Panc1 (cell line): ENCODE measurements at regions not wholly inside any gene's neighbourhood (a gene's known extent, or its start where the extent isn't known, plus 50 kb on each side); places are given as distances from the start of the nearest gene placed in this dataset.

Source experiments
- ATAC-seq: fragments of 200-7000 bp; cut with Tn5 transposase; 2 replicates; pipeline ENCODE4 v1.9.1; 2020; ENCODE audit warnings: mild to moderate bottlenecking, moderate library complexity
- BruUV-seq: library from RNA; stranded (reverse); fragments of 400-500 nt; replicated peaks from 2 replicates; lab custom pipeline; 2021; lab: Mats Ljungman, UMichigan
- CTCF ChIA-PET: fragments of 300-600 bp; sonication (Branson Sonifier 250); formaldehyde crosslinking; loops from one replicate; lab custom pipeline; 2022; ENCODE audit warnings: antibody characterized with exemption; lab: Charles Lee
- POLR2A ChIA-PET: fragments of 300-600 bp; sonication (Branson Sonifier 250); formaldehyde crosslinking; loops from one replicate; lab custom pipeline; 2022; ENCODE audit warnings: antibody characterized with exemption; lab: Charles Lee
- DNase-seq: peaks from one replicate; pipeline ENCODE4 v3.0.0-alpha.2; 2010; ENCODE audit warnings: low read depth, low spot score
- H3K27ac ChIP-seq: 2 replicates; pipeline ENCODE4 v1.5.1; 2011; ENCODE audit warnings: mild to moderate bottlenecking, low read length, inconsistent platforms
- H3K27me3 ChIP-seq: fragments of 200-500 bp; sonication (Bioruptor generic); 2 replicates; pipeline ENCODE4 v1.6.0; 2014; ENCODE audit warnings: low read length, inconsistent platforms; ENCODE audit not compliant: control insufficient read depth, insufficient read depth
- H3K36me3 ChIP-seq: fragments of 200-500 bp; sonication (Bioruptor generic); 2 replicates; pipeline ENCODE4 v1.5.1; 2014; ENCODE audit warnings: inconsistent platforms, mild to moderate bottlenecking, low read length, moderate library complexity; ENCODE audit not compliant: control insufficient read depth, insufficient read depth
- H3K4me1 ChIP-seq: 2 replicates; pipeline ENCODE4 v1.5.1; 2011; ENCODE audit warnings: inconsistent platforms, mild to moderate bottlenecking, low read length, moderate library complexity; ENCODE audit not compliant: control insufficient read depth, insufficient read depth
- H3K4me3 ChIP-seq, 2 experiments: 2 replicates each; pipeline ENCODE4 v1.5.1; 2011 to 2012; ENCODE audit warnings: low read depth in 2 of 2, low read length in 2 of 2, mild to moderate bottlenecking in 2 of 2, inconsistent platforms in 1 of 2, moderate library complexity in 1 of 2
- H3K9me3 ChIP-seq: fragments of 200-500 bp; sonication (Bioruptor generic); 2 replicates; pipeline ENCODE4 v1.5.1; 2014; ENCODE audit warnings: low read depth, mild to moderate bottlenecking, inconsistent platforms, low read length, moderate library complexity; ENCODE audit not compliant: control insufficient read depth, insufficient read depth
- POLR2AphosphoS5 ChIP-seq: IDR thresholded peaks from 2 replicates; pipeline ENCODE4 v1.6.1; 2012; ENCODE audit warnings: mild to moderate bottlenecking, low read depth, low read length, moderate library complexity
- REST ChIP-seq, 2 experiments: IDR thresholded peaks; 2 replicates each; pipeline ENCODE4 v1.6.1; 2011 to 2012; ENCODE audit warnings: low read depth in 2 of 2, control low read depth in 1 of 2, low read length in 1 of 2, mild to moderate bottlenecking in 1 of 2, moderate library complexity in 1 of 2; ENCODE audit not compliant: insufficient read depth in 1 of 2
- SIN3A ChIP-seq: IDR thresholded peaks from 2 replicates; pipeline ENCODE4 v1.6.1; 2012; ENCODE audit warnings: low read depth, mild to moderate bottlenecking, low read length, moderate library complexity, borderline replicate concordance; ENCODE audit not compliant: insufficient read depth
- TCF7L2 ChIP-seq: IDR thresholded peaks from 2 replicates; pipeline ENCODE4 v1.6.1; 2011; ENCODE audit warnings: mild to moderate bottlenecking, low read depth, low read length, inconsistent platforms
- in situ Hi-C: cut with HindIII; loops from 2 replicates; pipeline ENCODE4 v1.10.0; 2016; ENCODE audit warnings: low sequenced_read_pairs, low pct_unique_long_range_greater_than_20kb
- intact Hi-C: fragments of 100-400 bp; cut with micrococcal nuclease; formaldehyde crosslinking; loops from one replicate; pipeline ENCODE4 v1.10.0; 2022; ENCODE audit not compliant: unreplicated experiment
- TF ChIP-seq, protein P1 (sequence below): fragments of 450-650 bp; IDR thresholded peaks from 2 replicates; pipeline ENCODE4 v1.5.1; 2017; ENCODE audit warnings: mild to moderate bottlenecking

DNA sequence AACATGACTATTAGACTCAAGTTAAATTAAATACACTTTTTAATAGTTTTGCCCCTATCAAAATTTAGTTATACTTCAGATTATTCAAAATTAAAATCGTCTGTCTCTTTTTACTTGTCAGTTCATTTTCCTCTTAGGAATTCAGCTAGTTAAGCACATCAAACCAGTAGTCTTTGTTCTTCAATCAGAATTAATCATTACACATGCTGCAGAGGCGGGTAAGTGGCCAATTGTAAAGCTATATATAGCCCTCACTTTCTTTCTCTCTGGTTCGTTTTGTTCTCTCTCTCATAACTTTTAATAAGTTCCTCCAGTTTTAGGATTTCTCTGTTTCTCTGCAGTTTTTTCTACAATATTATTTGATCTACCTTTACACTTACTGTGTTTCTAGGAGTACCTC lies 359.1 kb upstream of the PABPC4L start:
- POLR2A ChIA-PET, result no interaction called here
- intact Hi-C loops (no loop called here), in situ Hi-C loops (no loop called here)
- no peaks in the 10 kb centered on the region for H3K27me3 ChIP-seq
- no peaks in the 10 kb centered on the region for H3K9me3 ChIP-seq
- DNase-seq, result no peak
- no peak overlapping the region for H3K27ac ChIP-seq
- CTCF ChIA-PET, result no interaction called here
- no peak overlapping the region for H3K4me3 ChIP-seq
- no peaks in the 10 kb centered on the region for H3K4me1 ChIP-seq
- H3K36me3 ChIP-seq, result no peaks in the 10 kb centered on the region
- TF ChIP-seq REST (IDR thresholded peaks at IDR 0.05; ENCODE audit: insufficient read depth in 1 of 2, low read depth in 2 of 2, low read length in 1 of 2) (no peak), TCF7L2 (no peak), POLR2AphosphoS5 (no peak), SIN3A (no peak)
- TF ChIP-seq, protein P1, sequence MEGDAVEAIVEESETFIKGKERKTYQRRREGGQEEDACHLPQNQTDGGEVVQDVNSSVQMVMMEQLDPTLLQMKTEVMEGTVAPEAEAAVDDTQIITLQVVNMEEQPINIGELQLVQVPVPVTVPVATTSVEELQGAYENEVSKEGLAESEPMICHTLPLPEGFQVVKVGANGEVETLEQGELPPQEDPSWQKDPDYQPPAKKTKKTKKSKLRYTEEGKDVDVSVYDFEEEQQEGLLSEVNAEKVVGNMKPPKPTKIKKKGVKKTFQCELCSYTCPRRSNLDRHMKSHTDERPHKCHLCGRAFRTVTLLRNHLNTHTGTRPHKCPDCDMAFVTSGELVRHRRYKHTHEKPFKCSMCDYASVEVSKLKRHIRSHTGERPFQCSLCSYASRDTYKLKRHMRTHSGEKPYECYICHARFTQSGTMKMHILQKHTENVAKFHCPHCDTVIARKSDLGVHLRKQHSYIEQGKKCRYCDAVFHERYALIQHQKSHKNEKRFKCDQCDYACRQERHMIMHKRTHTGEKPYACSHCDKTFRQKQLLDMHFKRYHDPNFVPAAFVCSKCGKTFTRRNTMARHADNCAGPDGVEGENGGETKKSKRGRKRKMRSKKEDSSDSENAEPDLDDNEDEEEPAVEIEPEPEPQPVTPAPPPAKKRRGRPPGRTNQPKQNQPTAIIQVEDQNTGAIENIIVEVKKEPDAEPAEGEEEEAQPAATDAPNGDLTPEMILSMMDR, result no peak
- no TSS peak for BruUV-seq
- no peak for ATAC-seq

DNA sequence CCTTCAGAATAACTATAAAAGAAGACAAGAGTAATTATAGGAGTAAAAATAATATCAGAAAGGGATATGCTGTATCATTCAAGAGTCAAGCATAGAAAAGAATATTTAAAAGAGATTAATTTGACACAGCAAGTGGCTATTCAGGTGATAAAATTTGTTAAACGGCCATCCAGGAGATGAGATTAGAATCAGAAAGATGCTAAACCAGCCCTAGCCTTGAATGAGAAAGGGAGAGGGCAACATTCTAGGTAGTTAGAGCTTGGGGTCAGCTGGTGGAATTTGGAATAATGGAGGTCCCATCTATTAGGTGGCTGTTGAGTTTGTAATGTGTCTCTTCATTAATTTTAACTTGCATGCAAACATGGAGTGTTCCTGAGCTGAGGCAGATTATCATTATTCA lies 350.5 kb upstream of the PABPC4L start:
- Histone ChIP-seq H3K27ac (no peak overlapping the region), H3K36me3 (no peaks in the 10 kb centered on the region), H3K4me1 (no peaks in the 10 kb centered on the region), H3K27me3 (no peaks in the 10 kb centered on the region), H3K4me3 (no peak overlapping the region), H3K9me3 (no peaks in the 10 kb centered on the region)
- no peak for TF ChIP-seq POLR2AphosphoS5
- no peak for TF ChIP-seq SIN3A
- no peak for TF ChIP-seq REST (IDR thresholded peaks at IDR 0.05; ENCODE audit: insufficient read depth in 1 of 2, low read depth in 2 of 2, low read length in 1 of 2)
- TF ChIP-seq, protein P1, result no peak
- no peak for TF ChIP-seq TCF7L2
- in situ Hi-C loops (no loop called here), intact Hi-C loops (no loop called here)
- BruUV-seq, result no TSS peak
- ATAC-seq, result no peak
- ChIA-PET CTCF (no interaction called here), POLR2A (no interaction called here)
- DNase-seq, result no peak
